ENCODE measurements at regions not wholly inside any gene's neighbourhood (a gene's known extent, or its start where the extent isn't known, plus 50 kb on each side); places are given as distances from the start of the nearest gene placed in this dataset.
"Not testable (repeated sequence)": the region's sequence is repeated elsewhere in the genome, so short reads cannot be mapped to it uniquely, and the experiment has no call there.

DNA sequence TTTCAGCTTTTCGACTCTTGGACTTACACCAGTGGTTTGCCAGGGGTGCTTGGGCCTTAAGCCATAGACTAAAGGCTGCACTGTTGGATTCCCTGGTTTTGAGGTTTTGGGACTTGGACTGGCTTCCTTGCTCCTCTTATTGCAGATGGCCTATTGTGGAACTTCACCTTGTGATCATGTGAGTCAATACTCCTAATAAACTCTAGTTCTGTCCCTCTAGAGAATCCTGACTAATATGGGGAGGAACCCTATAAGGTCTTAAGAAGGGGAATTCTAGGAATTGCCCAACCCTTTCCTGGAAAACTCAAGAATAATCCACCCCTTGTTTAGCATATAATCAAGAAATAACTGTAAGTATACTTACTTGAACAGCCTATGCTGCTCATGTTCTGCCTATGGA, 491.8 kb downstream of the TMEM135 start:
- TF ChIP-seq POU2F2 (IDR thresholded peaks at IDR 0.05; ENCODE audit: low read depth, low read length), result no peak
- TF ChIP-seq POLR2A (IDR thresholded peaks at IDR 0.05; ENCODE audit: low read depth, low read length), result no peak
- TF ChIP-seq PAX5 (IDR thresholded peaks at IDR 0.05; ENCODE audit: insufficient read depth, low read length, severe bottlenecking), result no peak
- TF ChIP-seq POLR2AphosphoS5 (IDR thresholded peaks at IDR 0.05; ENCODE audit: low read depth, low read length), result no peak
- no peak for TF ChIP-seq SPI1 (IDR thresholded peaks at IDR 0.05; ENCODE audit: low read depth, low read length)
- TF ChIP-seq TAF1 (IDR thresholded peaks at IDR 0.05; ENCODE audit: low read depth, low read length), result no peak
- FAIRE-seq (no peak), DNase-seq (ENCODE audit: insufficient read length, low spot score) (no peak)

DNA sequence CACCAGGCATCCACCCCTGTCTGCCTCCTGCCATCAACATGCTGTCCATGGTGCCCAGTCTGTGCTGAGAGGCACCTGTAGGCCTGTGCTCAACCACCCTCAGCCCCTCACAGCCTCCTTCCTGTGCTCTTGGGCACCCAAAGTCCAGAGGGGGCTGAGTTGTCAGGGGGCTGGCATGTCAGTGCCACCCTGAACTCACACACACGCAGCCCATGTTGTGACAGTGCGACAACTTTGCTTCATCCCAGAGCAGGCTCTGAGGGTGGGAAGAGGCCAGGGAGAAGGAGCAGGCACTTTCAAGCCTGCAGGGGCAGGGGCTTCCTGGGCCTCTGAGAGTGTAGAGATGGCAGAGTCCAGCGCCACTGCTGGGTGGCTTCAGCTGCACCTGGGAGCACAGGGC, 491.0 kb downstream of the TMEM135 start:
- DNase-seq (ENCODE audit: insufficient read length, low spot score) (no peak), FAIRE-seq (no peak)
- TF ChIP-seq PAX5 (IDR thresholded peaks at IDR 0.05; ENCODE audit: insufficient read depth, low read length, severe bottlenecking), result no peak
- TF ChIP-seq SPI1 (IDR thresholded peaks at IDR 0.05; ENCODE audit: low read depth, low read length), result no peak
- TF ChIP-seq POLR2A (IDR thresholded peaks at IDR 0.05; ENCODE audit: low read depth, low read length), result no peak
- no peak for TF ChIP-seq POLR2AphosphoS5 (IDR thresholded peaks at IDR 0.05; ENCODE audit: low read depth, low read length)
- no peak for TF ChIP-seq TAF1 (IDR thresholded peaks at IDR 0.05; ENCODE audit: low read depth, low read length)
- no peak for TF ChIP-seq POU2F2 (IDR thresholded peaks at IDR 0.05; ENCODE audit: low read depth, low read length)

- TF ChIP-seq TAF1 (IDR thresholded peaks at IDR 0.05; ENCODE audit: low read depth, low read length) (no peak), POLR2A (IDR thresholded peaks at IDR 0.05; ENCODE audit: low read depth, low read length) (no peak), PAX5 (IDR thresholded peaks at IDR 0.05; ENCODE audit: insufficient read depth, low read length, severe bottlenecking) (no peak), POU2F2 (IDR thresholded peaks at IDR 0.05; ENCODE audit: low read depth, low read length) (no peak), POLR2AphosphoS5 (IDR thresholded peaks at IDR 0.05; ENCODE audit: low read depth, low read length) (no peak)
- FAIRE-seq (no peak), DNase-seq (ENCODE audit: insufficient read length, low spot score) (no peak)
These were observed 485.5 kb downstream of the TMEM135 start for GRCh38 chr11:87523276-87523675.

DNA sequence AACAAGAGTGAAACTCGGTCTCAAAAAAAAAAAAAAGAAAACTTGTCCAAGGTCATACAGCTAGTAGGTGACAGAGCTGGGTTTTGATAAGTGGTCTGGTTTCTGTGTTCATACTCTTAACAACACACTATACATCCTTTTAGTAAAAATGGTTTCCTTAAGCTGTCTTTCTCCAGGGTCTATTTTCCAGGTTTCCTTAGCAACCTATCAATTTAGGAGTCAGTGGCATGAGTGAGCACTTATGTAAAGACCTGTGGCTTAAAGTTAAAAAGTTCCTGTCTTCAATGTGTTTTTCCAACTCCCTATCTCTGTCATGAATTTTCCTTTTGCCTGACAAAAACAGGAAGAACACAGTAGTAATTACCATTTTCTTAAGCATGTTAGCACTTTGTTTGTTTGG, 480.5 kb downstream of the TMEM135 start:
- TF ChIP-seq SPI1 (IDR thresholded peaks at IDR 0.05; ENCODE audit: low read depth, low read length), result no peak
- no peak for TF ChIP-seq TAF1 (IDR thresholded peaks at IDR 0.05; ENCODE audit: low read depth, low read length)
- TF ChIP-seq POU2F2 (IDR thresholded peaks at IDR 0.05; ENCODE audit: low read depth, low read length), result no peak
- TF ChIP-seq POLR2AphosphoS5 (IDR thresholded peaks at IDR 0.05; ENCODE audit: low read depth, low read length), result no peak
- TF ChIP-seq POLR2A (IDR thresholded peaks at IDR 0.05; ENCODE audit: low read depth, low read length), result no peak
- TF ChIP-seq PAX5 (IDR thresholded peaks at IDR 0.05; ENCODE audit: insufficient read depth, low read length, severe bottlenecking), result no peak
- DNase-seq (ENCODE audit: insufficient read length, low spot score), result no peak
- FAIRE-seq, result no peak

- DNase-seq (ENCODE audit: insufficient read length, low spot score) (no peak), FAIRE-seq (no peak)
- TF ChIP-seq POLR2AphosphoS5 (IDR thresholded peaks at IDR 0.05; ENCODE audit: low read depth, low read length) (no peak), TAF1 (IDR thresholded peaks at IDR 0.05; ENCODE audit: low read depth, low read length) (no peak), SPI1 (IDR thresholded peaks at IDR 0.05; ENCODE audit: low read depth, low read length) (no peak), POLR2A (IDR thresholded peaks at IDR 0.05; ENCODE audit: low read depth, low read length) (no peak), POU2F2 (IDR thresholded peaks at IDR 0.05; ENCODE audit: low read depth, low read length) (no peak), PAX5 (IDR thresholded peaks at IDR 0.05; ENCODE audit: insufficient read depth, low read length, severe bottlenecking) (no peak)
These were observed 479.6 kb downstream of the TMEM135 start for GRCh38 chr11:87517351-87517750.

DNA sequence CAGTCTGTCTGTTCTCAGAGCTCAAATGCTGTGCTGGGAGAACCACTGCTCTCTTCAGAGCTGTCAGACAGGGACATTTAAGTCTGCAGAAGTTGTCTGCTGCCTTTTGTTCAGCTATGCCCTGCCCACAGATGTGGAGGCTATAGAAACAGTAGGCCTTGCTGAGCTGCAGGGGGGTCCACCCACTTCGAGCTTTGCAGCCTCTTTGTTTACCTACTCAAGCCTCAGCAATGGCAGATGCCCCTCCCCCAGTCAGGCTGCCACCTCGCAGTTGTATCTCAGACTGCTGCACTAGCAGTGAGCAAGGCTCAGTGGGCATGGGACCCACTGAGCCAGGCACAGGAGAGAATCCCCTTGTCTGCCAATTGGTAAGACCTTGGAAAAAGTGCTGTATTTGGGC, 470.0 kb downstream of the TMEM135 start:
- DNase-seq (ENCODE audit: insufficient read length, low spot score); FAIRE-seq: not testable (repeated sequence)

DNA sequence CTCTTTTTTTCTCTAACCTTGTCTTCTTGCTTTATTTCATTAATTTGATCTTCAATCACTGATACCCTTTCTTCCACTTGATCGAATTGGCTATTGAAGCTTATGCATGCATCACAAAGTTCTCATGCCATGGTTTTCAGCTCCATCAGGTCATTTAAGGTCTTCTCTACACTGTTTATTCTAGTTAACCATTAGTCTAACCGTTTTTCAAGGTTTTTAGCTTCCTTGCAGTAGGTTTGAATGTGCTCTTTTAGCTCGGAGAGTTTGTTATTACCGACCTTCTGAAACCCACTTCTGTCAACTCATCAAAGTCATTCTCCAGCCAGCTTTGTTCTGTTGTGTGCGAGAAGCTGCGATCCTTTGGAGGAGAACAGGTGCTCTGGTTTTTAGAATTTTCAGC, 469.2 kb downstream of the TMEM135 start:
- DNase-seq (ENCODE audit: insufficient read length, low spot score); FAIRE-seq: not testable (repeated sequence)

GRCh38 chr11:87501388-87501787, 463.7 kb downstream of the TMEM135 start:
- TF ChIP-seq POLR2AphosphoS5 (IDR thresholded peaks at IDR 0.05; ENCODE audit: low read depth, low read length) (no peak), TAF1 (IDR thresholded peaks at IDR 0.05; ENCODE audit: low read depth, low read length) (no peak), POU2F2 (IDR thresholded peaks at IDR 0.05; ENCODE audit: low read depth, low read length) (no peak), PAX5 (IDR thresholded peaks at IDR 0.05; ENCODE audit: insufficient read depth, low read length, severe bottlenecking) (no peak), SPI1 (IDR thresholded peaks at IDR 0.05; ENCODE audit: low read depth, low read length) (no peak), POLR2A (IDR thresholded peaks at IDR 0.05; ENCODE audit: low read depth, low read length) (no peak)
- DNase-seq (ENCODE audit: insufficient read length, low spot score) (no peak), FAIRE-seq (no peak)

DNA sequence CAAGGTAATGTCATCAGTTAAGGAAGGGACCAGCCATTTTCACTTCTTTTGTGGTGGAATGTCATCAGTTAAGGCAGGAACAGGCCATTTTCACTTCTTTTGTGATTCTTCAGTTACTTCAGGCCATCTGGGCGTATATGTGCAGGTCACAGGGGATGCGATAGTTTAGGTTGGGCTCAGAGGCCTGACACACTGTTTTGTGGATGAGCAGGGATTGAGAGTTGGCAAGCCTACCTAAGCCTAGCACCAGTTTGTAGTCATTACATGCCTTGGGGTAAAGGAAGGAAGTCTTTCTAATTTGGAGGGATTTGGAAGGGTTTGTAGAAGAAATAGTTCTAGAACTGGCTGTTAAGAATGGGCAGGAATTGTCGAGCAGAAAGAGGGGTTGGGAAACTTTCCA, 457.2 kb downstream of the TMEM135 start:
- not testable (repeated sequence) for DNase-seq (ENCODE audit: insufficient read length, low spot score); FAIRE-seq

DNA sequence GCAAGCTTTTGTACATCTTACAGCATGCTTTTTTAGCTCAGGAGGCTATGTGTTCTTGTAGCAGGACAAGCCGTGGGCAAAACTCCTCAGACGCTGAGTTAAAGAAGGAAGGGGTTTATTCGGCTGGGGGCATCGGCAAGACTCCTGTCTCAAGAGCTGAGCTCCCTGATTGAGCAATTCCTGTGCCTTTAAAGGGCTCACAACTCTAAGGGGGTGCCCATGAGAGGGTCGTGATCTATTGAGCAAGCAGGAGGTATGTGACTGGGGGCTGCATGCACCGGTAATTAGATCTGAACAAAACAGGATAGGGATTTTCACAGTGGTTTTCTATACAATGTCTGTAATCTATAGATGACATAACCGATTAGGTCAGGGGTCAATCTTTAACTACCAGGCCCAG, 456.3 kb downstream of the TMEM135 start:
- not testable (repeated sequence) for DNase-seq (ENCODE audit: insufficient read length, low spot score); FAIRE-seq

GRCh38 chr11:87493516-87493915, 455.8 kb downstream of the TMEM135 start:
- DNase-seq (ENCODE audit: insufficient read length, low spot score) (no peak), FAIRE-seq (no peak)
- TF ChIP-seq POU2F2 (IDR thresholded peaks at IDR 0.05; ENCODE audit: low read depth, low read length), result no peak

- TF ChIP-seq TAF1 (IDR thresholded peaks at IDR 0.05; ENCODE audit: low read depth, low read length) (no peak), POLR2A (IDR thresholded peaks at IDR 0.05; ENCODE audit: low read depth, low read length) (no peak), SPI1 (IDR thresholded peaks at IDR 0.05; ENCODE audit: low read depth, low read length) (no peak)
- FAIRE-seq (no peak), DNase-seq (ENCODE audit: insufficient read length, low spot score) (no peak)
These were observed 453.6 kb downstream of the TMEM135 start for GRCh38 chr11:87491381-87491780.
